GM18858 (cell line): ENCODE measurements at regions not wholly inside any gene's neighbourhood (a gene's known extent, or its start where the extent isn't known, plus 50 kb on each side); places are given as distances from the start of the nearest gene placed in this dataset.

Source experiments
- ATAC-seq: cut with Tn5 transposase; IDR thresholded peaks from one replicate; pipeline ENCODE4 v1.9.1; 2021; ENCODE audit not compliant: unreplicated experiment

GRCh38 chr20:21033817-21034216, 72.3 kb downstream of the LINC00237 start:
- ATAC-seq = no peak

GRCh38 chr20:21031666-21032065, 74.5 kb downstream of the LINC00237 start:
- no peak for ATAC-seq

DNA sequence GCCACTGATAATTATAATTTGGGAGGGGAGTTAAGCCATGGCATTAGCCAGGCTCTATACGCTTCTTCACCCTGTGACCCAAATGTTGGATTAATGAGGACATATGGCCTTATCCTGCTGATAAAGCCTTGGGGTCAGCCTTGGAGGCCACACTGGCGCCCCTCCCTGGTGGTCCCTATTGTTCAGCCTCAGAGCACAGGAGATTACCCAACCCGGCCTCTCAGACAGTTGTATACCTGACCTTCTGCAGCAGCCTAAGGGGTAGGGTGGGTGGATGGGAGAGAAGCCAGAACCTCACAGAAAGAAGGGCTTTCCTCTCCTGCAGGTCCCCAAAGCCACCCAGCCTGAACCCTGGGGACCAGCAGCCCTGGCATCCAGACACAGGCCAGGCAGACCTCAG, 76.8 kb downstream of the LINC00237 start:
- ATAC-seq = no peak

GRCh38 chr20:21028921-21029320, 77.2 kb downstream of the LINC00237 start:
- no peak for ATAC-seq

GRCh38 chr20:21028436-21028835, 77.7 kb downstream of the LINC00237 start:
- no peak for ATAC-seq

- no peak for ATAC-seq
Observed at GRCh38 chr20:21027569-21027968, 78.6 kb downstream of the LINC00237 start.

DNA sequence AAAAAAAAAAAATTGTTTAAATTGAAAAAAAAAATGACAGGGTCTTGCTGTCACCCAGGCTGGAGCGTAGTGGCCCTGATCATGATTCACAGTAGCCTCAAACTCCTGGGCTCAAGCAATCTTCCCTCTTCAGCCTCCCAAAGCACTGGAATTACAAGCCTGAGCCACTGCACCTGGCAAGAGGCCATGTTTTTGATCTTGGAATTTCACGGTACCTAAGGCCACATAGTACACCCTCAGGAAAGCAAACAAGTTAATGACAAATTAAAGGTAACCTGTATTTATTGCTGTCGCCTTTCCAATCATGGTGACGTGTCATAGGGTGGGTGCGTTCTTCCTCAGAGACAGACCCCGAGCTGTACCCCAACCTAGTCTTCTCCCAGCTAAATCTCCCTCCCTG, 79.2 kb downstream of the LINC00237 start:
- ATAC-seq = no peak

GRCh38 chr20:21024420-21024819, 81.7 kb downstream of the LINC00237 start:
- ATAC-seq = no peak

DNA sequence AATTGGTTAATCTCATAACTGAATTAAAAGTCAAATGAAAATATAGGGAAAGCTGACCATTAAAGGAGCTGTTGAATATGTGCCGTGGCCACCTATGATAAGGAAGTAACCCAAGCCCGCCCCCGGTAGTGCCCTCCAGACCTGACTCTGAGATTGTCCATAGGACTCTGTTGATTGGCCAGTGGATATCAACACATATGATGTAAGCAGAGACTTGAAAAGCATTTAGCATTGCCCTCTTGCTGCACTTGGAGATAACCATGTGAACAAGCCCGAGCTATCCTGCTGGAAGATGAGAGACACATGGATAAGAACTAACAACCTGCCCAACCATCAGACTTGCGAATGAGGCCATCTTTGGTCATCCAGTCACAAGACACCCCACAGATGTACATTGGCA, 83.2 kb downstream of the LINC00237 start:
- ATAC-seq = no peak

GRCh38 chr20:21021472-21021790, 84.7 kb downstream of the LINC00237 start:
- no peak for ATAC-seq

DNA sequence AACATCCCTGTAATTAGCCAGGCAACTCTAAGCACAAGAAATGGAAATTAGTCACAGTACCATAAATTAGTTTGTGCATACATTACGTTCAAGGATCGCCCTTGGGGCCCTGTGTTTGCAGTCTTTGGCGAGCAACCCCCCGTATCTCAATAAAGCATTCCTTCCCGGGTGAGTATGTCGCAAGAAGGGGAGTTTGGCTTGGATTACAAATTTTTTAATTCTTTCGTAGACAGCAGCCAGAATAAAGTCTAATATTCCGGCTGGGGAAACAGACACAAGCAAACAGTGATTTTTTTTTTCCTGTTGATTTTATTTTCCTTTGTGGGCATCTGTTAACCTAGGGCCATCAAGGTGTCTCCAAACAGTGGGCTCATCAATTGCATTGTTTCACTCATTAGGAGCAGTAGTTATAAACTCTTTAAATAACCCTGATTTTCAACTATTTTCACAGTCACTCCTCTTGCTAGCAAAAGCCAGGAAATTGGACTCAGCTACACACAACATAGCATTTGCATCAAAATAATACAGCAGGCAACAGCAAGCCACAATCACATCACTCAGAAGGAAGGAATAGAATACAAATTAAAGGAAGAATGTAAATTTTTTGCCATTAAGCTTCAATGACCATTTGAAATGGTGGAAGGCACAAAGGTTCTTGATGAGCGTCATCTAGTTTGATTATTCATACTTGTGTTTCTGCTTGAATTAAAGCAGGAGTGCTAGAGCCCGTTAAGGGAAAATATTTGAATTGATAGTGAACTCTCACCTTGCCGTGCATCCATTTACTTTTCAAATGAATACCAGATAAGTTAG, 85.3 kb downstream of the LINC00237 start:
- ATAC-seq = no peak

DNA sequence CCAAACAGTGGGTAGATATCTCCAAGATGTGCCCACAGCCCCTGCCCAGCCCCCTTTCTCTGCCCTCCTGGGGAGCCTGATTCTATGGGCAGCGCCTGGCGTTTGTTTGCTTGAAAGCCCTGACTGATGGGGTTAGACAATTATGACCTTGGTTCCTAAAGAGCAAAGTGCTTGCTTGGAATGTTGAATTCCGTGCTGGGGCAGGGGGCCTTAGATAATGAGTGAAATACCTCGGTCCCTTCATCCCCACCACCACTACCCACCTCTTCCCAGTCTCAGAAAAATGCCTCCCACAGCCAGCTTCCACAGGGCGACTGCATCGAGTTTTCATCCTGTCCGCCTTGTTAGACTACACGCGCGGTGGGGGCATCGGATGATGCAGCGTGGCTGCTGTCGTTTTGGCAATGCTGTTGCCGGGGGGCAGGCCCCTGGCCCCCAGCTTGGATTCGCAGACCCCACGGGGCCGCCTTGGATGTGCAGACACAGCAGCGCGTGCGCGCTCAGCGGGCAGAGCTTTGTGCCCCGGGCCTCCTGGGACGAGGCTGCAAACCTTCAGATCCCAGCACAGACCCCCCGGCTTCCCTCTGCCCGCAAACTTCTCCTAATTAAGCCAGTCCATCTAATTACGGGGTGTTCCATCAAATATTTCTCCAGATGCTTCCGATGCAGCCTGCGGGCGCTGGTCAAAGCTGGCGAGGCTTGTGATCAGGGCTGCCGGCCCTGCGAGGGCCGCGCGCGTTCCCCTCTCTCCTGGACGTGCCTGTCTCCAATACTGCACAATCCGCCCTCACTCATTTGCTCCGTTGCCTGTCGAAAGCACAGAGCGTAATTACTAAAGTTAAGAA, 86.1 kb downstream of the LINC00237 start:
- no peak for ATAC-seq

DNA sequence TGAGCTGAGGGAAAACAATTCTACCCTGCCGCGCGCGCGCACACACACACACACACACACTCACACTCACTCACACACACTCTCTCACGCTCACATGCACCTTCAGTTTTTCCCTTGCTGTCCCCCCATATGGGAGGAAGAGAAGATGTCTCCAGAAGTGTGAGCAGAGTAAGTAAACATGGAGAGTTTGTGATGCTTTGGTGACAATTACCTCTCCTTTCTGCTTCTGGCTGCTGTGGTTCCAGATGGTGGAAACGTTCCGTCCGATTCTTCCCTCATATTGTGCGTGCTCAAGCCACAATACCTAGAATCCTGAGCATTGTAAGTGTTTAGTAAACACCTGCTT, 86.7 kb downstream of the LINC00237 start:
- no peak for ATAC-seq

GRCh38 chr20:21018576-21018975, 87.6 kb downstream of the LINC00237 start:
- ATAC-seq = no peak

- no peak for ATAC-seq
Observed at GRCh38 chr20:21017528-21018085, 88.6 kb downstream of the LINC00237 start.

- ATAC-seq = no peak
Observed at GRCh38 chr20:21016751-21017150, 89.4 kb downstream of the LINC00237 start.

GRCh38 chr20:21014528-21014927, 91.6 kb downstream of the LINC00237 start:
- no peak for ATAC-seq

GRCh38 chr20:21008951-21009350, 97.2 kb downstream of the LINC00237 start:
- ATAC-seq = no peak

- ATAC-seq = no peak
Observed at GRCh38 chr20:21006611-21007010, 99.5 kb downstream of the LINC00237 start.

DNA sequence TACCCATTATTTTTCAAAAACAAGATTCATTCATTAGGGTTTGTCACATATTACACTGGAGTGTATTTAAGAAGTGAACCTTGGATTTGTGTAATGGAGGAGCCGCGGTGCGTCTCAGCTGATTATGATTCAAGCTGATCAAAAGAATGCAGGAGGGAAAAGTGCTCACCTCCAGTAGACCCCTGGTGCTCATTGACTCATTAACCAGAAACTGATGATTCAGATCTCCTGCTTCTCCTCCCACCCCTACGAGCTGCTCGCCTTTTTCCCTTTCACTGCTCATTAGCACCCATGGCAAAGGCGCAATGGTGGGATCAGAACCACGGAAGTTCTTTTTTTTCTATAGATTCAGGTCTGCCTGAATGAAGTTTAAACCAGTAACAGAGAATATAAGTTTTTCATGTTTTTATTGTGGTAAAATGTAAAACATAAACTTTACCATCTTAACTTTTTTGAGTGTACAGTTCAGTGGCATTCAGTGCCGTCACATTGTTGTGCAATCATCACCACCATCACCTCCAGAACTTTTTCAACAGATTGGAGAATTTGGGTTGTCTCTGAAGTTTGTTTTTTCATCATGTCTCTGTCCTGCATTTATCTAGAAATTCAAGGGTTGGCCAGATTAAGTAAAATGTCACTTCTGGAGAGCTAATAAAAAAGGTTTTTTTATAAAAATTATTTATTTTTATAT, 101.6 kb downstream of the LINC00237 start:
- ATAC-seq = no peak

DNA sequence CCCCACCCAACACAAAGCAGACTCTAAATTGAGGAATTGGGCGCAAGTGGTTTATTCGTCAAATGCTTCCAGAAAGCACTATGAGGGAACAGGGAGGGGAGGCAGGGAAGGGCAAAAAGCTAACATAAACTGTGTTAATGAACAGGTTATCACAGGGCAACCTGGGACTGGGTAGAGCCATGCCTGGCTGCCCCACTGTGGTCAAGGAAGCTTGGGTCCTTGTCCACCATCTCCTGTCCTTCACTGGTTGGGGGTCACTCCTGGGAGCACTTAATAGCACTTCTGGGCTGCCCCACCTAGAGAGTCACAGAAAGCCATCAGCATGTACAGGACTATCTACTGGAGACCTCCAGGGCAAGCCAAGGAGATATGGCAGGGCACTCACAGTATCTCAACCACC, 102.3 kb downstream of the LINC00237 start:
- no peak for ATAC-seq

DNA sequence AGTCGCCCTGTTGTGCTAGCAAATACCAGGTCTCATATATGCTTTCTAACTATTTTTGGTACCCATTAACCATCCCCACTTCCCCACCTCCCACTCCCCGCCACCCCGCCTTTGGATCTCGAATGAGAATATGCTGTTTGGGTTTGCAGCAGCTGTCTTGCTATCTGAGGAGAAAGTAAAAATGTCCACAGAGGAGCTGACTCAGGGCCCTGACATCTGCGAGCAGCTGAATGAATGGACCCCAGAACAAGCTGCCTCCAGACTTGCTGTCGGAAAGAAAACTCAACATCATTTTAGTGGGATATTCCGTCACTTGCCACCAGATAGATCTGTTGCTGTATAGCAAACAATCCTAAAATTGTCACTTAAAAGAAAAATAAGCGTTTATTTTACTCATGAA, 103.7 kb downstream of the LINC00237 start:
- ATAC-seq = no peak
